GM19240 (cell line): ENCODE measurements at regions not wholly inside any gene's neighbourhood (a gene's known extent, or its start where the extent isn't known, plus 50 kb on each side); places are given as distances from the start of the nearest gene placed in this dataset.
"Not testable (repeated sequence)": the region's sequence is repeated elsewhere in the genome, so short reads cannot be mapped to it uniquely, and the experiment has no call there.

ENCODE experiments used
- DNase-seq: peaks from one replicate; pipeline ENCODE4 v3.0.0; 2011; ENCODE audit warnings: low spot score; ENCODE audit not compliant: insufficient read length

GRCh38 chr18:8499810-8500675 is 109.2 kb upstream of the RAB12 start:
- no peak for DNase-seq

- no peak for DNase-seq
Observed at GRCh38 chr18:8501044-8501443, 108.2 kb upstream of the RAB12 start.

- DNase-seq, result no peak
Observed at GRCh38 chr18:8503248-8503647, 106.0 kb upstream of the RAB12 start.

DNA sequence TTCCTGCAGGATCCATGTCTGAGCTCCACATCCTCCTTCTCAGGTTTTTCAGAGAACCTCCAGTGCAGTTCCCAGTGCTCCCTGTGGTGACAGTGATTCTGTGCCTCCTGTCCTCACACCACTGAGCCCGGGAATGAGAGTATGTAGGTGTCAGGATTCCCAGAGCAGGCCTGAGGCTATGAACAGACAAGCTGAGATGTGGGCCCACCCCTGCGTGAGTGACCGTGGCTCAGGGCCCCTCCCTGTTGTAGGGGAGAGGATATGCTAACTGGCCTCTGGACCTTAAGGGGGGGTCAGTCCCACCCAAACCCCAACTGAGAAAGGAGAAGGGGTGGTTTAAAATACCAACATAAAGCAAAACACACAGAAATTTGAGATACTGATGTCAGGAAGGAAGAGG is 104.8 kb upstream of the RAB12 start:
- no peak for DNase-seq

GRCh38 chr18:8504880-8505435 is 104.3 kb upstream of the RAB12 start:
- no peak for DNase-seq

DNA sequence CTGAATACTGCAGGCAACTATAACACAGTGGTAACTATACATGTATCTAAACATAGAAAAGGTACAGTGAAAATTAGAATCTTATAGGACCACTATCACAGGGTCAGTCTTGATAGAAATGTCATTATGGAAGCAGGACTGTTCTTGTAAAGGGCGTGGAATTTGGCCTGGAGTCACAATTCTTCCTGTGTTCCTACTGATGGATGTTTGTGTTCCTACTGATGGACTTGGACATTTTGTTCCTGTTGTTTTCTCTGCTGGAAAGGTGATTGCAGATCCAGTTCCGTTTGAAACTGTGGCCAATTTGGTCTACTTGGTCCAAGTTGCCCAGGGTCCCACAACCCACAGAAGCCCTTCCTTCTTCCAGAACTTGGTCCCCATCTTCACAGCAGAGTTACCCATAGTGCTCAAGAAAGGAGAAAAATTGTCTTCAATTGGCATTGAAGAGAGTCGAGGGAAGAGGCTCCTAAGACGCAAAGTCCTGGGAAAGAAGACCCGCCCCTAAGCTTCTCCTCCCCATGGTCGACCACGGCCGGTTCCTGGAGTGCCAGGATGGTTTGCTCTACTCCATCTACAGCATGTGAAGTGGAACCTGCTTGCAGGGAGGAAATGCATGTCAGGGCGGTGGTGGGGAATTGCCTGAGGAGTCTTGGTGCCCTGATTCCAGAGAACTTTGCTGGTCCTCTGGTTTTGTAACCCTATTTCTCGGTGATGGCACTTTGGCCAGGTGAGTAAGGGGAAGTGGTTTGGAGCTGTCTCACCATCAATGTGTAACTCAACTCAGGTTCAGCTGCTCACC is 102.8 kb upstream of the RAB12 start:
- no peak for DNase-seq

- no peak for DNase-seq
Observed at GRCh38 chr18:8507361-8507760, 101.9 kb upstream of the RAB12 start.

- DNase-seq, result no peak
Observed at GRCh38 chr18:8507915-8508705, 101.1 kb upstream of the RAB12 start.

DNA sequence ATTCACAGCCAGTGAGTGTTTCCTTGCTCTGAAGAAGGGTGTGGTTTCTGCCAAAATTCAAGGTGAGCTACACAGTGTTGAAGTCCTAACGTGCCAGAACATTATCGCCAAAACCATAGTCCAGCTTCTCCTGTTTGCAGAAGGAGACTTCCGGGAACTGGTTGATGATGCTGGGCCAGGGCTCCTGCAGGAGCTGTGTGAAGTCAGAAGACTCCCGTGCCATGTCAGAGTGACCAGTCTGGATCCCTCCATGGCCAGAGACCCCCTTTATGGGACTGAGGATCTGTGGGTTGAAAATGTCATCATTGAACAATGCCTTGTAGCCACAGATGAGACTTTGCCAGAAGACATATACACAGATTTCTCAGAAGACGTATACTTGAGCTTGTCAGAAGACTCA is 96.0 kb upstream of the RAB12 start:
- no peak for DNase-seq

GRCh38 chr18:8514409-8514808 is 94.8 kb upstream of the RAB12 start:
- no peak for DNase-seq

DNA sequence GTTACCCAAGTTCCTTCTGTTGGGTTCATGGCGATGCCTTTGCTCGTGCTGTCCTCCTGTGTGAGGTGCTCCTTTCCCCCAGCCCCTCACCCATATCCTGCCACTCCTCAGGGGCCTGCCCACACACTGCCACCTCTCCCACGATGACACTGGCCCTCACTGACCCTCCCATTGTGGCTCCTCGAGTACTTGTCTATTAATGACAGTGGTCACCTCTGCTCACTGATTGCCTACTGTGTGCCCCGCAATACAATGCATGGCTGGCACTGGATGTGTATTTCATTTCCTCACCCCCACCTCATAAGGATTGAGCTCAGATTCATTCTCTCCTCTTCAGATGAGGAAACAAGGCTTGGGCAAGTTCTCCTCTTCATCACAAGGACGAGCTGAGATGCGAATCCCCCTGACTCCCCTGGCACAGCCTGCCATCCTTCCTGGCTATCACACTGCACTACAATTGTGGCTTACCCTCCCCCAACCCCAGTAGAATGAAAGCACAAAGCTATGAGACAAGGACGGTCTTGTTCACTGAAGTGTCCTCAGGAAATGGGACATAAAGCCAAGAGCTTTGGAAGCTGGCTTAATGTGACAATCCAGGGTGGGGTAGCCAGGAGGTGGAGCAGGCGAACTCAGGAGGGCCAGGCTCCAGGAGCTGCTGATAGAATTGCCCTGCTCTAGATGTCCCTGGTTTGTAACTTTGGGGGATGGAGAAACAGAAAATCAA is 93.9 kb upstream of the RAB12 start:
- no peak for DNase-seq

DNA sequence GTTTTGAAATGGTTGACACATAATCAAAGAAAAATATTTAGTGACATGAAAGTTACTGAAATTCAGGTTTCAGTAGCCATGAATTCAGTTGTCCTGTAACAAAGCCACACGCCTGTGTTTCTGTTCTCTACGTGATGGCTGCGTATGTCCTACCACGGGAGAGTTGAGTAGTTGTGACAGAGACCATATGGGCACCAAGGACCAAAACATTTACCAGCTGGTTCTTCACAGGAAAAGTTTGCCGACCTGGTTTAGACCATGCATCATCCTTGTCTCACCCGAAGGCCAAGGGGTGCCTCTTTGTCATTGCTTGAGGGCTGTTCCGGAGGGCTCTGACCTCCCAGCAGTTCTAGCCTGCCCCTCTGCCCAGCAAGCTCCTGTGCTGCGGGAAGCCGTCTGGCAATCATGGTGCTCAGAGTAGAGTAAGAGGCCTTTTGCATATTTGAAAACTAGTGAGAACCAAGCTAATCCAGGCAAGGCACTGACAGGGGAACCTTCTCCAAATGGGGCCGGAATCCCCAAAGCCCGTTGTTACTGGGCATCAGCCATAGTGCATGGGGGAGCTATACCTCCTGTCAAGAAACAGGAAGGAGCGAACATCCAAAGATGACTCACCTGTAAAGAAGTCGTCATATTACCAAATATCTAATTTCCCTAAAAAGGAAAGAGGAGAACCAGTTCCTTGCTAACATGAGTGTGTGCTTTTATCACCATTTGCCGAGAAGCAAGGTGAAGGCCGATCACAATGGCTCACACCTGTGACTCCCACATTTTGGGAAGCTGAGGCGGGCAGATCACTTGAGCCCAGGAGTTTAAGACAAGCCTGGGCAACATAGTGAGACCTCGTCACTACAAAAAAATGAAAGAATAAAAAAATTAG is 92.6 kb upstream of the RAB12 start:
- no peak for DNase-seq

- no peak for DNase-seq
Observed at GRCh38 chr18:8517276-8517675, 92.0 kb upstream of the RAB12 start.

GRCh38 chr18:8519102-8519501 is 90.1 kb upstream of the RAB12 start:
- DNase-seq, result no peak

GRCh38 chr18:8520266-8520665 is 89.0 kb upstream of the RAB12 start:
- no peak for DNase-seq

DNA sequence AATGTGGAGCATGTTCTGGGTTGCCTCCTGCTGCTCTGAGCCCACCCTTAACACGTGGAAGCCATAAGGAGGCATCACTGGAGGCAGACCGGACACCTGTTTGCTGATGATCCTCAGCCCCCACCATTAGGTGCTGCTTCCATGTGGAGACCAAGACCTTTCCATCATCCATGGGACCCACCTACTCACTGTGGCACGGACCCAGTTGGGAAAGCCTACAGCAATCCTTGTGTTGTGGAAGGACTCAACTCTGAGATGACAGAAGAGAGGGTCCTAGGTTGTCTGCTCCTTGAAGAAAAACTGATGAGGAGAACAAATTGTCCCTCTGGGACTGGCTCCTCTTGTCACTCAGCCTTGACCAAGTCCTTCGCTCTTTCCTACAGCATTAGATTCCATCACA is 86.5 kb upstream of the RAB12 start:
- DNase-seq, result no peak

DNA sequence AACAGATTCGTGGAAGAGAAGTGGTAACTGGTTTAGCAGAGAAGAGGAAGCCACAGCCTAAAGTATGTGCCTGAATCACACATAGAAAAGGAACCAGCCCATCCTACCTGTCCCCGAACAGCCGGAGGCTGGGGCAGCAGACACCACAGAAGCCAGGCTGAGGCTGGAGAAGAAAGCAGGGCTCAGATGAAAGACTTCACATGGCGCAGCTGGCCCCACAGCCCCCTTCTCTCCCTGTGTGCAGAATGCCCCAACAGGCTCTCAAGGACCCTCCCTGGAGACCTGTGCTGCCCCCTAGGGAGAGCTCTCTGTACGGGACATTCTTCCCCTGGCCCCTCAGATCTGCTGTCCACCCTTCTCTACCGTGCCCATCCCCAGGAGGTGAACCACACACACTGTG is 83.5 kb upstream of the RAB12 start:
- no peak for DNase-seq

DNA sequence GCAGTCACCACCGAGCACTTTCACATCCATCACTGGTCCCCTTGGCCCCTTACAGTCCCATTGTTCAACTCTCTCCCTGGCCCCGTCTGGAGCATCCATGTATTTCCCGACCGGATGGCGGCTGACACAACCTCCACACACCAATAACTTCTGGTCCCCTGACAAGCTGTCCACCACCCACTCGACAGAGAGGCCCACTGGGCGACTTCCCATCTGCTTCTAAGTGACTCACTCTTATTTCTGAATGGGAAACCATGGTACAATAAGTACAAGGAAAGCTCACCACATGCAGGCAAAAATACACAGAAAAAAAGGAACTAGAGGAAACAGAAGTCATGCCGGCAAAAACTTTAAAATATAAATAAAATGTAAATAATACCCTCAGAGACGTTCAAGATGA is 82.9 kb upstream of the RAB12 start:
- no peak for DNase-seq

- DNase-seq, result no peak
Observed at GRCh38 chr18:8529609-8530008, 79.6 kb upstream of the RAB12 start.

- not testable (repeated sequence) for DNase-seq
Observed at GRCh38 chr18:8531084-8531483, 78.2 kb upstream of the RAB12 start.
